SK-N-SH (cell line): ENCODE measurements at regions not wholly inside any gene's neighbourhood (a gene's known extent, or its start where the extent isn't known, plus 50 kb on each side); places are given as distances from the start of the nearest gene placed in this dataset.

ENCODE experiments used
- CTCF ChIA-PET: fragments of 300-600, 350-600 bp; formaldehyde crosslinking; extraction: SDS; loops from one replicate; lab custom pipeline; 2021; lab: Yijun Ruan, JAX
- POLR2A ChIA-PET: fragments of 350-600 bp; sonication (Branson Sonifier 250); formaldehyde crosslinking; extraction: SDS; loops from one replicate; lab custom pipeline; 2020; ENCODE audit warnings: antibody characterized with exemption, inconsistent platforms; lab: Yijun Ruan, JAX
- DNase-seq: peaks from one replicate; pipeline ENCODE4 v3.0.0; 2012
- H2AFZ ChIP-seq: fragments of 200-600 bp; sonication (generic); 2 replicates; pipeline ENCODE4 v1.8.1; 2016; ENCODE audit warnings: antibody characterized with exemption, mild to moderate bottlenecking, low read depth
- H3F3A ChIP-seq: fragments of 200-600 bp; sonication (generic); replicated peaks from 2 replicates; pipeline ENCODE3; 2016; ENCODE audit warnings: antibody characterized with exemption, mild to moderate bottlenecking; ENCODE audit not compliant: insufficient read depth
- H3K27ac ChIP-seq, 2 experiments: fragments of 200-500 bp in 1 of 2; fragments of 200-600 bp in 1 of 2; sonication (Bioruptor generic) in 1 of 2; sonication (generic), shearing (Covaris generic) in 1 of 2; 2 replicates each; pipeline versions ENCODE4 v1.5.1 to v1.6.1; 2014 to 2016; ENCODE audit warnings: low read depth in 2 of 2, inconsistent platforms in 1 of 2, low read length in 1 of 2, mild to moderate bottlenecking in 1 of 2, mixed read lengths in 1 of 2
- H3K27me3 ChIP-seq: fragments of 200-600 bp; sonication (generic), shearing (Covaris generic); 2 replicates; pipeline ENCODE4 v1.6.1; 2016; ENCODE audit warnings: mixed run types; ENCODE audit not compliant: insufficient read depth
- H3K36me3 ChIP-seq, 2 experiments: fragments of 200-500 bp in 1 of 2; fragments of 200-600 bp in 1 of 2; sonication (Bioruptor generic) in 1 of 2; sonication (generic) in 1 of 2; replicated peaks in 1 of 2; 2 replicates each; pipeline versions ENCODE3 to v1.5.1; 2014 to 2016; ENCODE audit warnings: low read length in 1 of 2, mild to moderate bottlenecking in 1 of 2; ENCODE audit not compliant: insufficient read depth in 2 of 2, control insufficient read depth in 1 of 2
- H3K4me1 ChIP-seq, 2 experiments: fragments of 200-500 bp in 1 of 2; fragments of 200-600 bp in 1 of 2; sonication (Bioruptor generic) in 1 of 2; sonication (generic), shearing (Covaris generic) in 1 of 2; 2 replicates each; pipeline versions ENCODE4 v1.5.1 to v1.6.1; 2014 to 2016; ENCODE audit warnings: low read depth in 1 of 2, low read length in 1 of 2, mixed run types in 1 of 2; ENCODE audit not compliant: insufficient read depth in 2 of 2, control insufficient read depth in 1 of 2
- H3K4me2 ChIP-seq: fragments of 200-600 bp; sonication (generic), shearing (Covaris generic); 2 replicates; pipeline ENCODE4 v1.6.1; 2017; ENCODE audit warnings: mixed run types
- H3K4me3 ChIP-seq, 2 experiments: fragments of 200-500 bp in 1 of 2; fragments of 200-600 bp in 1 of 2; sonication (Bioruptor generic) in 1 of 2; sonication (generic), shearing (Covaris generic) in 1 of 2; 2 replicates each; pipeline versions ENCODE4 v1.5.1 to v1.8.1; 2014 to 2016; ENCODE audit warnings: low read depth in 2 of 2, inconsistent platforms in 1 of 2, low read length in 1 of 2, mild to moderate bottlenecking in 1 of 2, mixed read lengths in 1 of 2, moderate library complexity in 1 of 2
- H3K79me2 ChIP-seq: fragments of 200-600 bp; sonication (generic); 2 replicates; pipeline ENCODE4 v1.8.1; 2017; ENCODE audit warnings: mild to moderate bottlenecking; ENCODE audit not compliant: insufficient read depth
- H3K9ac ChIP-seq: fragments of 200-600 bp; sonication (generic); 2 replicates; pipeline ENCODE4 v1.6.1; 2017; ENCODE audit warnings: mixed run types
- H3K9me2 ChIP-seq: fragments of 200-600 bp; sonication (generic); 2 replicates; pipeline ENCODE4 v1.6.1; 2017; ENCODE audit warnings: mixed run types
- H3K9me3 ChIP-seq: fragments of 200-600 bp; sonication (generic); 2 replicates; pipeline ENCODE4 v1.6.1; 2017; ENCODE audit warnings: mixed run types, mild to moderate bottlenecking, moderate library complexity
- H4K20me1 ChIP-seq: fragments of 200-600 bp; sonication (generic); 2 replicates; pipeline ENCODE4 v1.6.1; 2017; ENCODE audit warnings: mild to moderate bottlenecking, mixed run types; ENCODE audit not compliant: insufficient read depth
- CHD2 ChIP-seq: fragments of 150-350 bp; IDR thresholded peaks from 2 replicates; pipeline ENCODE4 v1.6.1; 2018; ENCODE audit warnings: low read length; ENCODE audit not compliant: partially characterized antibody
- ELF1 ChIP-seq: IDR thresholded peaks from 2 replicates; pipeline ENCODE4 v1.4.0; 2012
- EZH2phosphoT487 ChIP-seq: fragments of 200-600 bp; sonication (generic); IDR thresholded peaks from 2 replicates; pipeline ENCODE4 v1.6.1; 2017; ENCODE audit warnings: low read depth, mixed run types, mild to moderate bottlenecking, antibody characterized with exemption, moderate library complexity, borderline replicate concordance
- GABPA ChIP-seq: IDR thresholded peaks from 2 replicates; pipeline ENCODE4 v1.4.0; 2012; ENCODE audit warnings: low read depth, mild to moderate bottlenecking
- NFIC ChIP-seq: IDR thresholded peaks from 2 replicates; pipeline ENCODE4 v1.4.0; 2012; ENCODE audit warnings: borderline replicate concordance
- RAD21 ChIP-seq: IDR thresholded peaks from 2 replicates; pipeline ENCODE4 v1.6.1; 2012; ENCODE audit warnings: mild to moderate bottlenecking, low read length
- REST ChIP-seq: IDR thresholded peaks from 2 replicates; pipeline ENCODE4 v1.6.1; 2012; ENCODE audit warnings: mild to moderate bottlenecking, low read depth, low read length, moderate library complexity
- RXRA ChIP-seq: IDR thresholded peaks from 2 replicates; pipeline ENCODE4 v1.4.0; 2012; ENCODE audit warnings: low read depth, mild to moderate bottlenecking, borderline replicate concordance
- SIN3A ChIP-seq: IDR thresholded peaks from 2 replicates; pipeline ENCODE4 v1.6.1; 2012; ENCODE audit warnings: low read depth, mild to moderate bottlenecking, low read length, moderate library complexity, borderline replicate concordance
- TAF1 ChIP-seq: IDR thresholded peaks from 2 replicates; pipeline ENCODE4 v1.6.1; 2012; ENCODE audit warnings: low read depth, mild to moderate bottlenecking, low read length, moderate library complexity, borderline replicate concordance
- TEAD4 ChIP-seq: IDR thresholded peaks from 2 replicates; pipeline ENCODE4 v1.4.0; 2012; ENCODE audit warnings: mild to moderate bottlenecking, borderline replicate concordance; ENCODE audit not compliant: insufficient read depth
- ZBTB33 ChIP-seq: IDR thresholded peaks from 2 replicates; pipeline ENCODE4 v1.4.0; 2012; ENCODE audit warnings: low read depth, borderline replicate concordance
- WGBS: methylation state at CpG from one replicate; pipeline ENCODE4 v1.1.6; 2017; ENCODE audit warnings: low lambda C conversion rate; 5-methylcytosine and 5-hydroxymethylcytosine counted together
- TF ChIP-seq, protein P1 (sequence below): fragments of 150-350 bp; IDR thresholded peaks from 2 replicates; pipeline ENCODE4 v1.6.1; 2017; ENCODE audit warnings: antibody characterized with exemption, low read length, low read depth, borderline replicate concordance
- TF ChIP-seq, protein P2 (sequence below): IDR thresholded peaks from 2 replicates; pipeline ENCODE4 v1.4.0; 2012; ENCODE audit warnings: low read depth, borderline replicate concordance
- TF ChIP-seq, protein P3 (sequence below): IDR thresholded peaks from 2 replicates; pipeline ENCODE4; 2012
- TF ChIP-seq, protein P4 (sequence below): IDR thresholded peaks from 2 replicates; pipeline ENCODE4 v1.4.0; 2012; ENCODE audit warnings: low read depth

GRCh38 chr2:225177098-225177497, 134.8 kb upstream of the DOCK10 start:
- Histone ChIP-seq H3K4me2 (no peak overlapping the region), H3K36me3 (no peaks in the 10 kb centered on the region), H3K4me3 (no peak overlapping the region), H3K27ac (no peak overlapping the region), H3F3A (no peaks in the 10 kb centered on the region), H3K9ac (no peak overlapping the region), H3K79me2 (no peaks in the 10 kb centered on the region), H3K4me1 (no peaks in the 10 kb centered on the region; a peak in 2 of 4 replicates), H3K9me3 (no peaks in the 10 kb centered on the region), H4K20me1 (no peaks in the 10 kb centered on the region), H2AFZ (no peak overlapping the region), H3K9me2 (no peaks in the 10 kb centered on the region), H3K27me3 (no peaks in the 10 kb centered on the region)
- no peak for DNase-seq
- ChIA-PET POLR2A (no interaction called here), CTCF (no interaction called here)
- TF ChIP-seq RXRA (no peak), ELF1 (no peak), CHD2 (no peak), NFIC (no peak), REST (no peak)
- TF ChIP-seq, protein P1, sequence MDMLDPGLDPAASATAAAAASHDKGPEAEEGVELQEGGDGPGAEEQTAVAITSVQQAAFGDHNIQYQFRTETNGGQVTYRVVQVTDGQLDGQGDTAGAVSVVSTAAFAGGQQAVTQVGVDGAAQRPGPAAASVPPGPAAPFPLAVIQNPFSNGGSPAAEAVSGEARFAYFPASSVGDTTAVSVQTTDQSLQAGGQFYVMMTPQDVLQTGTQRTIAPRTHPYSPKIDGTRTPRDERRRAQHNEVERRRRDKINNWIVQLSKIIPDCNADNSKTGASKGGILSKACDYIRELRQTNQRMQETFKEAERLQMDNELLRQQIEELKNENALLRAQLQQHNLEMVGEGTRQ: no peak
- TF ChIP-seq, protein P2, sequence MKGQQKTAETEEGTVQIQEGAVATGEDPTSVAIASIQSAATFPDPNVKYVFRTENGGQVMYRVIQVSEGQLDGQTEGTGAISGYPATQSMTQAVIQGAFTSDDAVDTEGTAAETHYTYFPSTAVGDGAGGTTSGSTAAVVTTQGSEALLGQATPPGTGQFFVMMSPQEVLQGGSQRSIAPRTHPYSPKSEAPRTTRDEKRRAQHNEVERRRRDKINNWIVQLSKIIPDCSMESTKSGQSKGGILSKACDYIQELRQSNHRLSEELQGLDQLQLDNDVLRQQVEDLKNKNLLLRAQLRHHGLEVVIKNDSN: no peak
- 65% methylated on average over 1 of the region's 1 CpG for WGBS

GRCh38 chr2:225173909-225174308, 131.6 kb upstream of the DOCK10 start:
- H3K4me1 ChIP-seq: no peaks in the 10 kb centered on the region; a peak in 2 of 4 replicates
- ChIA-PET POLR2A (no interaction called here), CTCF (no interaction called here)
- H3F3A ChIP-seq: no peaks in the 10 kb centered on the region
- no peaks in the 10 kb centered on the region for H3K27me3 ChIP-seq
- H3K4me3 ChIP-seq: no peak overlapping the region
- DNase-seq: no peak
- no peak overlapping the region for H3K4me2 ChIP-seq
- no peak overlapping the region for H3K9ac ChIP-seq
- no peaks in the 10 kb centered on the region for H3K36me3 ChIP-seq
- no peaks in the 10 kb centered on the region for H3K9me3 ChIP-seq
- H3K79me2 ChIP-seq: no peaks in the 10 kb centered on the region
- no peaks in the 10 kb centered on the region for H3K9me2 ChIP-seq
- WGBS: 76% methylated on average over 3 of the region's 3 CpGs
- H4K20me1 ChIP-seq: no peaks in the 10 kb centered on the region
- H3K27ac ChIP-seq: no peak overlapping the region
- no peak overlapping the region for H2AFZ ChIP-seq
- TF ChIP-seq SIN3A (no peak), ZBTB33 (no peak), NFIC (no peak), TAF1 (no peak), GABPA (no peak), RAD21 (no peak), EZH2phosphoT487 (no peak), TEAD4 (no peak)
- TF ChIP-seq, protein P3, sequence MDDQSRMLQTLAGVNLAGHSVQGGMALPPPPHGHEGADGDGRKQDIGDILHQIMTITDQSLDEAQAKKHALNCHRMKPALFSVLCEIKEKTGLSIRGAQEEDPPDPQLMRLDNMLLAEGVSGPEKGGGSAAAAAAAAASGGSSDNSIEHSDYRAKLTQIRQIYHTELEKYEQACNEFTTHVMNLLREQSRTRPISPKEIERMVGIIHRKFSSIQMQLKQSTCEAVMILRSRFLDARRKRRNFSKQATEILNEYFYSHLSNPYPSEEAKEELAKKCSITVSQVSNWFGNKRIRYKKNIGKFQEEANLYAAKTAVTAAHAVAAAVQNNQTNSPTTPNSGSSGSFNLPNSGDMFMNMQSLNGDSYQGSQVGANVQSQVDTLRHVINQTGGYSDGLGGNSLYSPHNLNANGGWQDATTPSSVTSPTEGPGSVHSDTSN: no peak
- TF ChIP-seq, protein P4, sequence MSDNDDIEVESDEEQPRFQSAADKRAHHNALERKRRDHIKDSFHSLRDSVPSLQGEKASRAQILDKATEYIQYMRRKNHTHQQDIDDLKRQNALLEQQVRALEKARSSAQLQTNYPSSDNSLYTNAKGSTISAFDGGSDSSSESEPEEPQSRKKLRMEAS: no peak
- TF ChIP-seq, protein P1: no peak
